BLaER1 treated with 17β-estradiol and CSF1 and Interleukin-3, amounts not matched to agents 10 nM and 100 nM (cell line): ENCODE measurements at regions not wholly inside any gene's neighbourhood (a gene's known extent, or its start where the extent isn't known, plus 50 kb on each side); places are given as distances from the start of the nearest gene placed in this dataset.

Experiments
- H3K27ac ChIP-seq, 11 experiments: shearing (Covaris generic); formaldehyde crosslinking; 2 replicates each; pipeline ENCODE4 v1.8.1; 2022
- H3K27me3 ChIP-seq, 11 experiments: shearing (Covaris generic); formaldehyde crosslinking; 2 replicates each; pipeline ENCODE4 v1.8.1; 2022
- H3K36me3 ChIP-seq, 11 experiments: shearing (Covaris generic); formaldehyde crosslinking; 2 replicates each; pipeline ENCODE4 v1.8.1; 2022
- H3K4me1 ChIP-seq, 10 experiments: shearing (Covaris generic); formaldehyde crosslinking; 2 replicates each; pipeline ENCODE4 v1.8.1; 2022
- H3K4me2 ChIP-seq, 11 experiments: shearing (Covaris generic); formaldehyde crosslinking; 2 replicates each; pipeline ENCODE4 v1.8.1; 2022
- H3K4me3 ChIP-seq, 10 experiments: shearing (Covaris generic); formaldehyde crosslinking; 2 replicates each; pipeline ENCODE4 v1.8.1; 2022
- H3K9ac ChIP-seq, 11 experiments: shearing (Covaris generic); formaldehyde crosslinking; 2 replicates each; pipeline ENCODE4 v1.8.1; 2022
- H3K9me3 ChIP-seq, 11 experiments: shearing (Covaris generic); formaldehyde crosslinking; replicated peaks in 1 of 11; 2 replicates each; pipeline ENCODE4 v1.8.1; 2022
- H4K20me1 ChIP-seq, 11 experiments: shearing (Covaris generic); formaldehyde crosslinking; 2 replicates each; pipeline ENCODE4 v1.8.1; 2022
- Cebpa-rat ChIP-seq, 11 experiments: shearing (Covaris generic); IDR thresholded peaks; 2 replicates each; pipeline ENCODE4 v1.8.1; 2022

- H3K4me1 ChIP-seq, result no peaks in the 10 kb centered on the region
- H3K27ac ChIP-seq, result no peak overlapping the region
- no peak overlapping the region for H3K9ac ChIP-seq
- no peak for TF ChIP-seq Cebpa-rat (IDR thresholded peaks at IDR 0.05)
- H3K9me3 ChIP-seq, result no peaks in the 10 kb centered on the region
- H3K4me2 ChIP-seq, result no peak overlapping the region
- no peaks in the 10 kb centered on the region for H3K36me3 ChIP-seq
- H3K4me3 ChIP-seq, result no peak overlapping the region
- H4K20me1 ChIP-seq, result no peaks in the 10 kb centered on the region
- no peaks in the 10 kb centered on the region for H3K27me3 ChIP-seq
Measured at GRCh38 chr7:8923164-8923806, 489.9 kb downstream of the NXPH1 start.

- no peak overlapping the region for H3K9ac ChIP-seq
- TF ChIP-seq Cebpa-rat (IDR thresholded peaks at IDR 0.05), result no peak
- no peaks in the 10 kb centered on the region for H3K27me3 ChIP-seq
- H3K4me1 ChIP-seq, result no peaks in the 10 kb centered on the region
- H3K36me3 ChIP-seq, result no peaks in the 10 kb centered on the region
- no peak overlapping the region for H3K4me2 ChIP-seq
- H3K4me3 ChIP-seq, result no peak overlapping the region
- no peaks in the 10 kb centered on the region for H4K20me1 ChIP-seq
- no peaks in the 10 kb centered on the region for H3K9me3 ChIP-seq
- H3K27ac ChIP-seq, result no peak overlapping the region
Measured at GRCh38 chr7:8931906-8932646, 498.7 kb downstream of the NXPH1 start.

GRCh38 chr7:8932751-8933150 is 499.3 kb downstream of the NXPH1 start:
- H3K4me2 ChIP-seq, result no peak overlapping the region
- H3K4me1 ChIP-seq, result no peaks in the 10 kb centered on the region
- H3K27me3 ChIP-seq, result no peaks in the 10 kb centered on the region
- TF ChIP-seq Cebpa-rat (IDR thresholded peaks at IDR 0.05), result no peak
- H3K9me3 ChIP-seq, result no peaks in the 10 kb centered on the region
- no peak overlapping the region for H3K9ac ChIP-seq
- no peaks in the 10 kb centered on the region for H4K20me1 ChIP-seq
- H3K27ac ChIP-seq, result no peak overlapping the region
- no peaks in the 10 kb centered on the region for H3K36me3 ChIP-seq
- H3K4me3 ChIP-seq, result no peak overlapping the region

DNA sequence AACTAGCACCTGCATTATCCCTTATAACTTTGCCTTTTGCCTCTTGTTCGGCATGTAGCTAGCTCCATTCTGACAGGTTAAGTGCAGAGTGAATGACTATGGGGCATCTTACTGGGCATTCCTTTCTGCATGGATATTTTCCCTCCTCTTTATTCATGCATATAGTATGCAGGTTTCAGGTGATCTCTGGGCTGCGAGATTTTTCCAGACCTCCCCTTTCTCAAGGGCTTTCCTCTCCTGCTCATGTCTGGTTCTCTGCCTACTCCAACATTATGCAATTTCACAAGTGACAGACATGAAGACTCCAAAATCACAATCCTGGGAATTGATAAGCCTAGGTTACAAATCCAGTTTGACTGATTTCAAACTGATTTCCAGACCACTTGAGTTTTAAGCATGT is 503.8 kb downstream of the NXPH1 start:
- Histone ChIP-seq H4K20me1 (no peaks in the 10 kb centered on the region), H3K4me1 (no peaks in the 10 kb centered on the region), H3K9me3 (no peaks in the 10 kb centered on the region), H3K4me2 (no peak overlapping the region), H3K36me3 (no peaks in the 10 kb centered on the region), H3K9ac (no peak overlapping the region), H3K27me3 (no peaks in the 10 kb centered on the region), H3K27ac (no peak overlapping the region), H3K4me3 (no peak overlapping the region)
- no peak for TF ChIP-seq Cebpa-rat (IDR thresholded peaks at IDR 0.05)

DNA sequence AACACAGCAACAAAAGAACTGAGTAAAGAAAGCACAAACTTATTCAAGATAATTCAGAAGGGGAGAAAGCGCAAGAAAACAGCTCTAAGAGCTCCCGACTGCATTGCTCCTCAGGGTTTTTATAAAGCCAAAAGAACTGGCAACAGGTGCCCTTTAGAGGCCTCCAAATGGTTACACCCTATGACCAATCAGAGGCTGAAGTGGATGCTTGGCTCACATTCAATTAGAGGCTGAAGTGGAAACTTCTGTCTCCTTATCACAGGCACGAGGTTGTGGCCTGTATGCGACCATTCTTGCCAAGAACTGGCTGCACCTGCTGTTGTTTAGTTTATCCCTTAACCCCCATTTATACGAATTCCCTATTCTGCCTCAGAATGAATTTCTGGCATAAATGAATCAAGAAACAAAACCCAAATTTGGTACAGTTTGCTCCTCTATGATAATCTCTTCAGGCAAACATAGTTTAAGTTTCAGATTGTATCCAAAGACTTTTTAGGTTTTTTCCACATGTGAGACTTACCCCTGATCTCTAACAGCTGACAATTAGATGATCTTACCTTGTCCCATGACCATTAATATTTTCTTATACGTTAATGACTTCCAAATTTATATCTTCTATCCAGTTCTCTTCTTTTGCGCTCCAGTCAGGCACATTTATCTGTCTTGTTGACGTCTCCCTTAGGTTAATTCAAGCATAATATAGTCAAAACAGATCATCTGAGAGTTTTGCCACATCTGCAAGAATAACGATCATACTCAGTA is 504.8 kb downstream of the NXPH1 start:
- no peaks in the 10 kb centered on the region for H3K9me3 ChIP-seq
- no peak overlapping the region for H3K27ac ChIP-seq
- no peak overlapping the region for H3K9ac ChIP-seq
- no peaks in the 10 kb centered on the region for H3K4me1 ChIP-seq
- H3K36me3 ChIP-seq, result no peaks in the 10 kb centered on the region
- H3K27me3 ChIP-seq, result no peaks in the 10 kb centered on the region
- H3K4me3 ChIP-seq, result no peak overlapping the region
- no peaks in the 10 kb centered on the region for H4K20me1 ChIP-seq
- no peak for TF ChIP-seq Cebpa-rat (IDR thresholded peaks at IDR 0.05)
- no peak overlapping the region for H3K4me2 ChIP-seq

DNA sequence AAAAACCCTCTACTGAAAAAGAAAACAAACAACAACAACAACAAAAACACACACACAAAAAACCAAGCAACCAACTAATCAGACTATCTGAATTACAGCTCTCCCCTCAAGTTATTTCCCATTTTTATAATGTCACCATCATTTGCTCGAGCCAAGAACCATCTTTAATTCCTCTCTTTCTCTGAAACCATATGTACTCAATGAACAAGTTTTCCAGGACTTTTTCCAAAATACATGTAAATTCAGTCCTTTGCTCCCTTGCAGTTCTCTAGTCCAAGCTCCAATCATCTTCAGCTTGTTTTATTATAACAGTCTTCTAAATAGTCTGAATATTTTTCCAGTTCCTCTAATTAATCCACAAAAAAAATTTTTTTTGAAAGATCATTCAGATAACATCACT is 506.0 kb downstream of the NXPH1 start:
- TF ChIP-seq Cebpa-rat (IDR thresholded peaks at IDR 0.05), result no peak
- no peak overlapping the region for H3K4me3 ChIP-seq
- no peaks in the 10 kb centered on the region for H3K4me1 ChIP-seq
- no peak overlapping the region for H3K9ac ChIP-seq
- H3K4me2 ChIP-seq, result no peak overlapping the region
- no peaks in the 10 kb centered on the region for H3K27me3 ChIP-seq
- no peak overlapping the region for H3K27ac ChIP-seq
- no peaks in the 10 kb centered on the region for H3K36me3 ChIP-seq
- no peaks in the 10 kb centered on the region for H3K9me3 ChIP-seq
- H4K20me1 ChIP-seq, result no peaks in the 10 kb centered on the region

- Histone ChIP-seq H3K4me3 (no peak overlapping the region), H3K36me3 (no peaks in the 10 kb centered on the region), H3K9me3 (no peaks in the 10 kb centered on the region), H3K9ac (no peak overlapping the region), H3K27me3 (no peaks in the 10 kb centered on the region), H3K4me1 (no peaks in the 10 kb centered on the region), H3K4me2 (no peak overlapping the region), H3K27ac (no peak overlapping the region), H4K20me1 (no peaks in the 10 kb centered on the region)
- TF ChIP-seq Cebpa-rat (IDR thresholded peaks at IDR 0.05), result no peak
Measured at GRCh38 chr7:8963722-8964121, 530.3 kb downstream of the NXPH1 start.

- Histone ChIP-seq H4K20me1 (no peaks in the 10 kb centered on the region), H3K4me3 (no peak overlapping the region), H3K27ac (no peak overlapping the region), H3K9ac (no peak overlapping the region), H3K4me1 (no peaks in the 10 kb centered on the region), H3K27me3 (no peaks in the 10 kb centered on the region), H3K4me2 (no peak overlapping the region), H3K36me3 (no peaks in the 10 kb centered on the region), H3K9me3 (no peaks in the 10 kb centered on the region)
- no peak for TF ChIP-seq Cebpa-rat (IDR thresholded peaks at IDR 0.05)
Measured at GRCh38 chr7:8965177-8965576, 531.8 kb downstream of the NXPH1 start.

GRCh38 chr7:8973601-8974000 is 540.2 kb downstream of the NXPH1 start:
- H3K27ac ChIP-seq, result no peak overlapping the region
- H4K20me1 ChIP-seq, result no peaks in the 10 kb centered on the region
- H3K4me3 ChIP-seq, result no peak overlapping the region
- no peaks in the 10 kb centered on the region for H3K36me3 ChIP-seq
- H3K4me2 ChIP-seq, result no peak overlapping the region
- no peaks in the 10 kb centered on the region for H3K4me1 ChIP-seq
- no peak overlapping the region for H3K9ac ChIP-seq
- no peaks in the 10 kb centered on the region for H3K27me3 ChIP-seq
- H3K9me3 ChIP-seq, result peaks cover 0 to 6% (median 0%) of the 10 kb centered on the region in 11 experiments; a peak in 2 of 22 replicates
- no peak for TF ChIP-seq Cebpa-rat (IDR thresholded peaks at IDR 0.05)
